NCI-H748 (cell line): ENCODE measurements at regions not wholly inside any gene's neighbourhood (a gene's known extent, or its start where the extent isn't known, plus 50 kb on each side); places are given as distances from the start of the nearest gene placed in this dataset.

Experiments
- DNase-seq: peaks from one replicate; lab custom pipeline; 2025; ENCODE audit not compliant: unreplicated experiment; lab: John Stamatoyannopoulos, UW

DNA sequence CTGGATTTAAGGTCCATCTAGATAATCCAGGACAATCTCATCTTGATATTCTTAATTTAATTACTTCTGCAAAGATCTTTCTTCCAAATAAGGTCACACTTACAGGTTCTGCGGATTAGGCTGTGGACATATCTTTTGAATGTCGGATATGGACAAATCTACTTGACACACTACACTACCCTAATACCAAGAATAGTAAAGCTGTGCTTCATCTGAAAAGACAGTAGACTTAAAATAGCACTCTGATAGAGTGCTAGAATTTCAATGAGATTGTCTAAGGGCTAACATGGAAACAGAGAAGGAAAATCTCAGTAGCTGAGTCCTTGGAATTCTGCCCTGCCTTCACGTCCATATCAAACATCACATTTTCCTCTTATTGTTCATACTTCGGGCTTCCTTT lies 1238.0 kb downstream of the EPHA7 start:
- DNase-seq, result no peak

DNA sequence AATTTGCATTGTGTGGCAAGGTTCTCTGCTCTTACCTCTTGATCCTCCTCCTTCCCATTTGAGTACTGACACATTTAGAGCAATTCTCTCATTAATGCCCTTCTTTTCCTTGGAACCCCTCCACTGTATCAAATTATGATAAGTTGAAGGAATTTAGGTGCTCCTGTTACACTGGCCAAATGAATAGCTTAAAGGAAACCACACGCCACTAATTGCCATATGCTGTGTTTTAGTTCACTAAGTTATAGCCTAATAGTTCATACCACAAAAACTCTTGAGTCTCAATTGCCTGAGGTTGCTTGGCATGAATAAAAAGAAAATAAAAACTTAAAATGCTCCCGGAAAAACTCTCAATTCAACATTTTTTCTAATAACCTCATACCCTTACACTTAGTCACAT lies 1239.3 kb downstream of the EPHA7 start:
- no peak for DNase-seq

- no peak for DNase-seq
These were observed 1242.7 kb downstream of the EPHA7 start for GRCh38 chr6:92176666-92177065.

DNA sequence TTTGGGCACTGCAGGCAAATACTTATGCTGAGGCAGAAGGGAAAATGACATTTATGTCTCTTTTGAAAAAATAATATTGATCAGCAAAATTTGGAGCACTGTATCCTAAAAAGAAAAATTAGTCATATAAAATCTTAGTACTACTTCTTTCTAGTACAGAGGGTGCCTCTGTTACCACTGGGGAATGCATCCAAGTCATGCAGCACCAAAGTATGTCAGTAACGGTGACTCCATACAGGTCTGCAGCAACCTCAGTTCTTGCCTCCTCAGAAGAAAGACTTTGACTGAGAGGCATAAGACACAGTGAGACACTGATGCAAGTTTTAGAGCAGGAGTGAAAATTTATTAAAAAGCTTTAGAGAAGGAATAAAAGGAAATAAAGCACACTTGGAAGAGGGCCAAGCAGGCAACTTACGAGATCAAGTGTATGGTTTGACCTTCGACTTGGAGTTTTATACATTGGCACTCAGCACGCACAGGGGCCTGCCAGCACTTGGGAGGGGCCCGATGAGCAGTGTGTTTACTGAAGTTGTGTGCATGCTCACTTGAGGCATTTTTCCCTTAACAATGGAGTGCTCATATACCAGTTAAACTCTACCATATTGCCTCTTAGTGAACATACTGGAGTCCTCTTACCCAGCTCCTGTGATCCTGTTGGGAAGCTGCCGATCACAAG lies 1244.8 kb downstream of the EPHA7 start:
- DNase-seq, result no peak

DNA sequence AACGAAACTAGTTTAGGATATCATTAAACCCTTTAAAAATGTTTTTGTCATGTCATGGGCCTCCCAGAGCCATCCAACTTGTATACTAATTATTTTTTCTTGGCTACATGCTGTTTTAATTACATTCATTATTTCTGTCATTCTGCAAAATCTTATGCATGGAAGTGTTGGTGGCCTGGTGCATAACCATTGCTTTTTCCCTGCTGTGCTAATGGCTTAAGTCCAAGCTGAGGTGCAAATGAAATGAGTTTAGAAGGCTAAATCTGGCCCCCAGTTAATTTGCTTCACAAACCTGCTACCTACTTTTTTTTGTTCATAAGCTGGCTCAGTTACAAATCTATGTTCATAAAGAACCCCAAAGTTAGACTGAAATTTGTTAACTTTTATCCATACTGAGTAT lies 1249.9 kb downstream of the EPHA7 start:
- DNase-seq, result no peak

DNA sequence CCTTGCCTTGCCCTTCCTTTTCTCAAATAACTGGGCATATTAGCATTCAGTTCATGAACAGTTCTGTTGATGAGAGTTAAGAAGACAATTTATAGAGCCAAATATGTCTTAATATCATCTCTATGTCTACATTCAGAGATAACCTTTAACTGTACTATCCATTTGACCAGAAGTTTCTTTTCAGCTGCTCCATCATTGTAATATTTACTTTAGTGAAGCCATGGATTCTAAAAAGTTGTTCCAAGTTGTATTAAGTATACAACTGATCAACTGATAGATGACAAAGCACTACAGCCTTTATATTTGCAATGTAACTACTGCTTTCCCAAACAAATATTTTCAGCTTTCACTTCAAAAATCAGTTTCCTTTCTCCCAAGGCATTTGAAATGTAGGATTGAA lies 1252.7 kb downstream of the EPHA7 start:
- no peak for DNase-seq

DNA sequence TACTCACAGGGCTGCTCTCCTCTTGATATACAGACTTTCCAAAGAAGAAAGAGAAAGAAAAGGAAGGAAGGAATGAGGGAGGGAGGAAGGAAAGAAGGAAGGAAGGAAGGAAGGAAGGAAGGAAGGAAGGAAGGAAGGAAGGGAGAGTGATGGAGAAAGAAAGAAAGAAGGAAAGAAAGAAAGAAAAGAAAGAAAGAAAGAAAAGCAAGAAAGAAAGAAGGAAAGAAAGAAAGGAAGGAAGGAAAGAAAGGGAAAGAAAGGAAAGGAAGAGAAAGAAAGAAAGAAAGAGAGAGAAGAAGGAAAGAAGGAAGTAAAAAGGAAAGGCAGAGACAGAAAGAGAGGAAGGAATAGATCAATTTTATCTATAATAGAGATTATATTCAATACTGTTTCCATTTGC lies 1257.4 kb downstream of the EPHA7 start:
- DNase-seq, result no peak

- DNase-seq, result no peak
These were observed 1259.1 kb downstream of the EPHA7 start for GRCh38 chr6:92160226-92160625.

DNA sequence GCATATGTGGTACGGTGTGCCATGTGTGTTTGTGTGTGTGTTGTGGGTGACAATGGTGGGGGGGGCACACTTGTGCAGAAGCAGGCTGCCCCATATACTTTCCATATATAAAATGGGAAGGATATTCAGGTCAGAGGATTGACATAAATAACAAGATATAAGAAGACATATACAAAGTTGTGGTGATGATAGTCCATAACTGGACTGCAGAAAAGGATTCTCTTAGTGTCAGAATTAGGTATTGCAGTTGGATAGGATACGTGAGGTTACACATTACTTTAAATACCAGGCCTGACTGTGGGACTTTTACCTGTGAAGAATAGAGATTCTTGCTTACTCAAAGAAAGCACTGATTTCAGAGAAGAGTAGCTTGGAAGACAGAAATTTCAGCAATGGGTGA lies 1260.3 kb downstream of the EPHA7 start:
- no peak for DNase-seq

DNA sequence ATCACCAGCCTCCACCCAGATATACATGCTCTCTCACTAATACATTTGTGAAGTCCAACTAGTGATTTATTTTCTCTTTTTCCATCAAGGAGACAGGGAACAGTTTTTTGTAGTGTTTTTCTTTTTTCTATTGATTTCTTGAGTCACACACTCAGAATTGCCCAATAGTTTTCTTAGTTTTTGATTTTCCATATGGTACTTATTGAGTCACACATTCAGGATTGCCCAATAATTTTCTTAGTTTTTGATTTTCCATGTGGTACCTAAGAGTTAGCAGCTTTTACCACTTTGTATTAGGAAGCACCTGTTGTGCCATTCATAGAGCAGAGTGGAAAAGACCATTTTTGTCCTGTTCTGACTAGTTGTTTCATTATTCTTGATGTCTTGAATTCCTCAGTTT lies 1268.8 kb downstream of the EPHA7 start:
- DNase-seq, result no peak

DNA sequence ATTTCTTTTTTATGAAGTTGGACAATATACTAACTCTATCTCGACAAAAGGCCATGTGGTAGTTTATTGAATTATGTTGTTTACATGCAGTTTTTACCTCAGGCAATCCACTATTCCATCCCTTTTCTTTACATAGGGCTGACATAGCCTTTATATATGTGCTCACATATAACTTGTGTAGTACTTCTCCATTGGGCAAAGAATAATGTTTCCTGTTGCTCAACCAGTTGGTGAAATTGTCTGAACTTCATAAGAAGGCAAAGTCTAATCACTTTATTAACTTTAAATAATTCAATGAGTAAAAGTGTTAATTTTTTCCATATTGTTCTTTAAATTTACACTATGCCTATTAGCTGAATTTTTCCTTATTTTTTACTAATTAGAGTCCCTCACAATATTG lies 1272.1 kb downstream of the EPHA7 start:
- DNase-seq, result no peak

- no peak for DNase-seq
These were observed 1279.8 kb downstream of the EPHA7 start for GRCh38 chr6:92139601-92140000.

GRCh38 chr6:92132957-92133356 lies 1286.4 kb downstream of the EPHA7 start:
- no peak for DNase-seq

GRCh38 chr6:92132457-92132856 lies 1286.9 kb downstream of the EPHA7 start:
- no peak for DNase-seq

DNA sequence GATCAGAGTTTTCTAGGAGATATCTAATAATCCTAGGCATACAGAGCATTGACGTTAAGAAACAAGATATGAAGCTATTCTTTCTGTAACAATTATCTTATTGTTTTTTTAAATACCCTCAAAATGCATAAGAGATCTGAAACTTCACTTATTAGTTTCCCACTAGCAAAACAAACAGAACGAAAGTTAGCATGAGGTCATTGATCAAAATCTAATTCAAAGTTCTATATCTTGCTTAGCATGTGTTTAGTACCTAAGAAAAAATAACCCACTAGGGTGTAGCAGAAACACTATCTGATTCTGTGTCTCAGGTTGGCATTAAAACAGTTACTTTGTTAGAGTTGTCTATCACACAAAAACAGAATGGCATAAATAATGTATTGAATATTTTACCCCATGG lies 1288.4 kb downstream of the EPHA7 start:
- DNase-seq, result no peak

GRCh38 chr6:92126983-92127382 lies 1292.4 kb downstream of the EPHA7 start:
- no peak for DNase-seq

DNA sequence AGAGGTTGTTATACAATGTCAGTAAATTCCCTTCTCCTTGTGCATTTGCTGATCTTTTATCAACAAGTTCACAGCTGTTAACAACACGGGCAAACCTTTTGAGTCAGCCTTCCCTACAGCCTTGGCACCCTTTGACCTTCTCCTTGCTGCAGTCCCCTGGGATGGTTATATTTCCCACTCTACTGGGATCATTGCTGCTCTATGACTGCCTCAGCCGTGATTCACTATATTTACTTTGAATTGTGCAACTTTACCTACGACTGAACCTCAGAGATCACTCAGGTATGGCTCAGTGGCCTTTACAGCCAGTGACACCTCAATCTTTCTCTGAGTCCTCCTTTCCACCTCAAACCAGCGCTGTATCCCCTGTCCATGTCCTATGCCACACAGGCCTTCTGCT lies 1293.3 kb downstream of the EPHA7 start:
- DNase-seq, result no peak

DNA sequence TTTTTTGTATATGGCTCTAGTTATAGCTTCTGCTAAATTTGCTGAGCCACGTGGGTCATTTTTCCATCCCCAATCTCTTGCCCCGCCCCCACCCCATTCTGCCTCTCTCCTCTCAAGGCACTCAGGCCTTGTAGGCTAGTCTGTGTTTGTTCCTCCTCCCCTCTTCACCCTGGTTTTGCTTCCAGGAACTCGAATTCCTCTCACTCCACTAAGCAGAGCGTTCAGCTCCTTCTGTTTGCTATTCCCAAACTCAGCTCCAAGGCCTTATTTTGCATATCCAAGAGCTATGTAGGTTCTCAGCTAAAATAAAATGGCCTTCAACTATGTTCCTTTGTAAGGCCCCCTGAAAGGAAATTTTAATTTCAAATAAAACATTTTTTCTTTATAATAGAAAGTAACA lies 1293.7 kb downstream of the EPHA7 start:
- no peak for DNase-seq

- DNase-seq, result no peak
These were observed 1295.1 kb downstream of the EPHA7 start for GRCh38 chr6:92124200-92124651.

DNA sequence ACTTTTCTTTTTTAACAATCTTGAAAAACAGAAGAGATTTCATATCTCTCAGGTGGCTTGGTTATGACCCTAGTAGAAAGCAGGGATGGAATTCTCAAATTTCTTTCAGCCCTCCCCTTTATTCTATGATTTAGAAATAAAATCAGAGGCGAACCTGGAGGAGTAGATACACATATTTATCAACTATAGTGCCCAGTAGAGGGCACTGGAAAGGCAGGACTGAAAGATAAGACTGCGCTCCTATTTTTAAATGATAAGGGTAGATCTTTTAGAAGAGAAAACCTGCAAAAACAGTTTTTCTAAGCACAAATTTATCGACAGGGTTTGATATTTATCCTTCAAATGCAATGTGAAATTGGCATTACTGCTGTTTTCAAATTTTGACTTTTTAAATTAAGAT lies 1296.6 kb downstream of the EPHA7 start:
- peak; percentile 78 for DNase-seq

- no peak for DNase-seq
These were observed 1298.1 kb downstream of the EPHA7 start for GRCh38 chr6:92121228-92121627.

- DNase-seq, result no peak
These were observed 1301.6 kb downstream of the EPHA7 start for GRCh38 chr6:92117800-92118199.

DNA sequence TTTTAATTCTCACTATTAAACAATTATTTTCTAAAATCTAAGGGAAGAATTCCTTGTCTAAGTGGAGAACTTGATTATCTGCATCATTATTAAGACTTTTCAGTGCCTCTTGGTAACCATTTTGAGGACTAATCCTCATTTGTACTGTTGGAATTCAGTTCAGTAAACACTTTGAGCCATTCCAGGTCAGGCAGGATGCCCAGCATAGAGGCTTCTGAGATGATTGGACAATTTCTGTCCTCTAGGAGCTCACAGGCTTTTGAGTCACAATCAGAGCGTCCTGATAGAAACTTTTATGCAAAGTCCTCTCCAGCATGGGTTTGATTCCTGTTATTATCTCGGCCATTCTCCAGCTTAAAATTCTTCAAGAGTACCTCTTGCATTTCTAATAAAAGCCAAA lies 1304.6 kb downstream of the EPHA7 start:
- DNase-seq, result no peak
